ENCODE measurements at regions not wholly inside any gene's neighbourhood (a gene's known extent, or its start where the extent isn't known, plus 50 kb on each side); places are given as distances from the start of the nearest gene placed in this dataset.

DNA sequence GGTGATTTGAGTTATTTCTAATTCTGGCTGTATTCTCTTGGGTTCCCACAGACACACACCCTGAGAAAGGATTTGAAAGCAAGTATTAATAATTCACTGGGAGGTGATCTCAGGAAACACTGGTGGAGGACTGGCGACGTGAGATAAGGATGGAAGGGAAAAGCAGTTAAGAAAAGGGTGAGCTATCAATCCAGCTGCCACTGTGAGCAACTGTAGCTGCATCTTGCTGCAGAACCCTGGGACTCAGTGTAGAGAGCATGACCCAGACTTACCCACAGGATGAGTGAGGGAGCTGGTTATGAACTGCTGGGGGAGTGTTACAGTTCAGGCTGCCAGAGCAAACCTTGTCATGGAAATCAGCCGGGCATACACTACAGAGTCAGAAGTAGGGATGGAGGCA is 71.9 kb downstream of the RESF1 start:
- TF ChIP-seq, protein P1, sequence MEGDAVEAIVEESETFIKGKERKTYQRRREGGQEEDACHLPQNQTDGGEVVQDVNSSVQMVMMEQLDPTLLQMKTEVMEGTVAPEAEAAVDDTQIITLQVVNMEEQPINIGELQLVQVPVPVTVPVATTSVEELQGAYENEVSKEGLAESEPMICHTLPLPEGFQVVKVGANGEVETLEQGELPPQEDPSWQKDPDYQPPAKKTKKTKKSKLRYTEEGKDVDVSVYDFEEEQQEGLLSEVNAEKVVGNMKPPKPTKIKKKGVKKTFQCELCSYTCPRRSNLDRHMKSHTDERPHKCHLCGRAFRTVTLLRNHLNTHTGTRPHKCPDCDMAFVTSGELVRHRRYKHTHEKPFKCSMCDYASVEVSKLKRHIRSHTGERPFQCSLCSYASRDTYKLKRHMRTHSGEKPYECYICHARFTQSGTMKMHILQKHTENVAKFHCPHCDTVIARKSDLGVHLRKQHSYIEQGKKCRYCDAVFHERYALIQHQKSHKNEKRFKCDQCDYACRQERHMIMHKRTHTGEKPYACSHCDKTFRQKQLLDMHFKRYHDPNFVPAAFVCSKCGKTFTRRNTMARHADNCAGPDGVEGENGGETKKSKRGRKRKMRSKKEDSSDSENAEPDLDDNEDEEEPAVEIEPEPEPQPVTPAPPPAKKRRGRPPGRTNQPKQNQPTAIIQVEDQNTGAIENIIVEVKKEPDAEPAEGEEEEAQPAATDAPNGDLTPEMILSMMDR (IDR thresholded peaks at IDR 0.05), result no peak

DNA sequence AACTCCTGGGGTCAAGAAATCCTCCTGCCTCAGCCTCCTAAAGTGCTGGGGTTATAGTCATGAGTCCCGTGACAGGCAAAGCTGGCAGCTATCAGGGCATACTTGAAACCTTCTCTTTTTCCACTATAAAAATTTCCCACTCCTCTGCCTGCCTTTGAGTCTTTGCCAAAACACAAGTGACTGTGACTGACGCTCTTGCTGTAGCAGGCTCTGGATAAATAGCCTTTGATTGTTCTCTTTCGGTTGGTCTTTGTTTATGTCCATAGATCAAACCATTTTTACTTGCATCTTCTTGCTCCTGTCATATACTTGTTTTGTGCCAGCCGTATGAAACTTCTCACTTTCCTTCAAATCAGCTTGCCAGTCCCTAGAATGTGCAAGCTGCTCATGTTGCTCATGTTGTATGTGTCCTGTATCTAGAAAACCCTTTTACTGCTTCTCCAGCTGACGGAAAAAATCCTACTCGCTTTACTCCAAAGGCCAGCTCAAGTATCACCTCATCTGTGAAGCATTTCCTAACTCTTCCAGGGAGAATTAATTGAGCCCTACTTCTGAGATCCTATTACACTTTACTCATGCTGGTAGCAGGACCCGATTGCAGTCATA is 73.1 kb downstream of the RESF1 start:
- no peak for ATAC-seq
- intact Hi-C loops (cut with DNase I, micrococcal nuclease), result no loop called here
- no peak for DNase-seq
- H3K4me3 ChIP-seq, result no peak overlapping the region
- H3K4me1 ChIP-seq (ENCODE audit: low read depth), result no peaks in the 10 kb centered on the region
- TF ChIP-seq, protein P1 (IDR thresholded peaks at IDR 0.05), result no peak
- no peaks in the 10 kb centered on the region for H3K36me3 ChIP-seq (ENCODE audit: low read depth)
- H3K9me3 ChIP-seq, result no peaks in the 10 kb centered on the region

More for the DNA sequence above, 71.9 kb downstream of the RESF1 start:
- Histone ChIP-seq H3K4me1 (ENCODE audit: low read depth) (no peaks in the 10 kb centered on the region), H3K36me3 (ENCODE audit: low read depth) (no peaks in the 10 kb centered on the region), H3K4me3 (no peak overlapping the region), H3K9me3 (no peaks in the 10 kb centered on the region)
- ATAC-seq (no peak), DNase-seq (no peak)
- intact Hi-C loops (cut with DNase I, micrococcal nuclease), result no loop called here

DNA sequence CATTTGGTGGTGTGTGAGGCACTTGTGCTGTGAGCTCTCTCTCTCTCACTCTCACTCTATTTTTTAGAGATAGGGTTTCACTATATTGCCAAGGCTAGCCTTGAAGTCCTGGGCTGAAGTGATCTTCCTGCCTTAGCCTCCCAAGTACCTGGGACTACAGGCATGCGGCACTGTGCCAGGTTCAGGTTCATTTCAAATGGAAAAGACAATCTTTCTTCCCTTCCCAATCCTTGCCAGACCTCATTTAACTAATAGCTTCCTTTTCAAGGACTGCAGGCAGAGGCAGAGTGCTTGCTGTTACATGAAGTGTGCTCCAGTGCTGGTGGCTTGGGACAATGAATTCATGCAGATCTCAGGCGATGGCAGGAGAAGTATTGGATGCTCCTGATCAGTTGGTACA is 73.2 kb upstream of the BICD1 start:
- no peaks in the 10 kb centered on the region for H3K9me3 ChIP-seq
- H3K4me3 ChIP-seq, result no peak overlapping the region
- H3K4me1 ChIP-seq (ENCODE audit: low read depth), result no peaks in the 10 kb centered on the region
- TF ChIP-seq, protein P1 (IDR thresholded peaks at IDR 0.05), result no peak
- ATAC-seq (no peak), DNase-seq (no peak)
- intact Hi-C loops (cut with DNase I, micrococcal nuclease), result no loop called here
- no peaks in the 10 kb centered on the region for H3K36me3 ChIP-seq (ENCODE audit: low read depth)

DNA sequence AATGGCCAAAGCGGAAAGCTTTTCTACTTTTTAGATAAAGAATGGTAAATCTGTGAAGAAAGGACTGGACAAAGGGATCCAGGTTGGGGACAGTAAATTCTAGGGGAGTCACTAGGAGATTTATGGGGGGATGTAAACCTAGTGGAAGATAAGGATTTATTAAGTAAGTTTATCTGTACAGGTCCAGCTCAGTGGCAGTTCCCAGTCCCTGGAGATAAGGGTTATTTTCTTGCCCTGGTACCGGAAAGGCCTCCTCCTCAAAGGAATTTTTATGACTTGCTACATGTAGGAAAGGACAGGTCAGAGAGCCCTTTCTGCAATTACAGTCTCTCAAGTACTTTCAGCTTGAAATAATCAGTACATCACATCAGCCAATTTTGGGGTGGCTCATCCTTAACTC is 72.6 kb upstream of the BICD1 start:
- H3K4me1 ChIP-seq (ENCODE audit: low read depth), result no peaks in the 10 kb centered on the region
- H3K9me3 ChIP-seq, result no peaks in the 10 kb centered on the region
- TF ChIP-seq, protein P1 (IDR thresholded peaks at IDR 0.05), result no peak
- no peak overlapping the region for H3K4me3 ChIP-seq
- H3K36me3 ChIP-seq (ENCODE audit: low read depth), result no peaks in the 10 kb centered on the region
- intact Hi-C loops (cut with DNase I, micrococcal nuclease), result no loop called here
- DNase-seq, result no peak
- no peak for ATAC-seq

DNA sequence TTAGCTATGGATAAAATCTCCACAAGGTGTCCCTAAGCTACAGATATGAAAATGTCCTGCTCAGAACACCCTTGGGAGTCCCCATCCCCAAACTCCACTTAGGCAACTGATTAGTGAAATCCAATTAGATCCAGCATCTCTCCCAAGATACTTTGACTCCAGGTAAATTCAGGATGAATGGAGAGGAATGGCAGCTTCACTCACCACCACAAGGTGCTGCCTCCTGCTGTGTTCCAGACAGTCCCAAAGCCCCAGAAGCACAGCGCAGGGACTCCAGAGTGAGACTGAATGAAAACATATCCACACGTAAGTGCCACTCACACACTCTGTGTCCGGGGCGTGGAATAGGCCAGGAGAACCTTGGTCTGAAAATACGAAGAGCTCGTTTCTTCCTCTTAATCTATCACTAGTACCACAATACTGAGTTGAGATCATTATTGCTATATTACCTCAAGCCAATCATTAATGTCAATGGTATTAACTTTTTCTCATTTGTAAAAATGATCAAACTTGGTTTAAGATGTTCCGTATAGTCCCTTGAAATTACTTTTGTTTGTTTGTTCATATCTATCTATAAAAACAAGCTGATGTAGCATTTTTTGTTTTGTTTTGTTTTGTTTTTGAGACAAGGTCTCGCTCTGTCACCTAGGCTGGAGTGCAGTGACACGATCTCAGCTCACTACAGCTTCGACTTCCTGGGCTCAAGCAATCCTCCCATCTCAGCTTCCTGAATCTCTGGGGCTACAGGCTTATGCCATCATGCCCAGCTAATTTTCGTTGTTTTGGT is 70.0 kb upstream of the BICD1 start:
- no peaks in the 10 kb centered on the region for H3K36me3 ChIP-seq (ENCODE audit: low read depth)
- H3K4me1 ChIP-seq (ENCODE audit: low read depth), result no peaks in the 10 kb centered on the region
- DNase-seq (no peak), ATAC-seq (no peak)
- intact Hi-C loops (cut with DNase I, micrococcal nuclease), result no loop called here
- H3K9me3 ChIP-seq, result no peaks in the 10 kb centered on the region
- TF ChIP-seq, protein P1 (IDR thresholded peaks at IDR 0.05), result no peak
- no peak overlapping the region for H3K4me3 ChIP-seq

All from mucosa of descending colon (tissue), 3 donors.